ENCODE measurements at regions not wholly inside any gene's neighbourhood (a gene's known extent, or its start where the extent isn't known, plus 50 kb on each side); places are given as distances from the start of the nearest gene placed in this dataset.

GRCh38 chr19:32103541-32103940 is 241.9 kb upstream of the ZNF507 start:
- H3K27ac ChIP-seq = no peak overlapping the region
- WGBS, 2 donors = 81 to 85% methylated on average over 11 of the region's 11 CpGs
- H3K4me1 ChIP-seq = no peaks in the 10 kb centered on the region
- no peaks in the 10 kb centered on the region for H3K9me3 ChIP-seq
- H3K4me3 ChIP-seq = no peak overlapping the region
- intact Hi-C loops (cut with DNase I; ENCODE audit: low total_unique reads) = no loop called here
- no peaks in the 10 kb centered on the region for H3K36me3 ChIP-seq (ENCODE audit: low read depth, missing control alignments)
- TF ChIP-seq CTCF (IDR thresholded peaks at IDR 0.05) (no peak), POLR2A (IDR thresholded peaks at IDR 0.05) (no peak)
- no peak for DNase-seq
- H3K27me3 ChIP-seq = no peaks in the 10 kb centered on the region

GRCh38 chr19:32104153-32104849 is 241.1 kb upstream of the ZNF507 start:
- Histone ChIP-seq H3K27ac (no peak overlapping the region), H3K4me1 (no peaks in the 10 kb centered on the region), H3K36me3 (ENCODE audit: low read depth, missing control alignments) (no peaks in the 10 kb centered on the region), H3K4me3 (no peak overlapping the region), H3K27me3 (no peaks in the 10 kb centered on the region), H3K9me3 (no peaks in the 10 kb centered on the region)
- intact Hi-C loops (cut with DNase I; ENCODE audit: low total_unique reads) = no loop called here
- no peak for TF ChIP-seq POLR2A (IDR thresholded peaks at IDR 0.05)
- TF ChIP-seq CTCF (IDR thresholded peaks at IDR 0.05) = no peak
- DNase-seq = no peak
- 45 to 60% methylated on average over 16 of the region's 16 CpGs for WGBS, 2 donors

- WGBS, 2 donors = 65 to 67% methylated on average over 8 of the region's 8 CpGs
- H3K9me3 ChIP-seq = no peaks in the 10 kb centered on the region
- TF ChIP-seq POLR2A (IDR thresholded peaks at IDR 0.05) (no peak), CTCF (IDR thresholded peaks at IDR 0.05) (no peak)
- no peak overlapping the region for H3K27ac ChIP-seq
- H3K36me3 ChIP-seq (ENCODE audit: low read depth, missing control alignments) = no peaks in the 10 kb centered on the region
- no peaks in the 10 kb centered on the region for H3K4me1 ChIP-seq
- H3K27me3 ChIP-seq = no peaks in the 10 kb centered on the region
- DNase-seq = no peak
- intact Hi-C loops (cut with DNase I; ENCODE audit: low total_unique reads) = no loop called here
- no peak overlapping the region for H3K4me3 ChIP-seq
Observed at GRCh38 chr19:32104850-32105235, 240.6 kb upstream of the ZNF507 start.

- intact Hi-C loops (cut with DNase I; ENCODE audit: low total_unique reads) = no loop called here
- H3K27me3 ChIP-seq = no peaks in the 10 kb centered on the region
- 38 to 39% methylated on average over 16 of the region's 16 CpGs for WGBS, 2 donors
- no peaks in the 10 kb centered on the region for H3K4me1 ChIP-seq
- no peaks in the 10 kb centered on the region for H3K36me3 ChIP-seq (ENCODE audit: low read depth, missing control alignments)
- no peaks in the 10 kb centered on the region for H3K9me3 ChIP-seq
- DNase-seq = no peak
- TF ChIP-seq POLR2A (IDR thresholded peaks at IDR 0.05) (no peak), CTCF (IDR thresholded peaks at IDR 0.05) (no peak)
- H3K4me3 ChIP-seq = no peak overlapping the region
- no peak overlapping the region for H3K27ac ChIP-seq
Observed at GRCh38 chr19:32105527-32106310, 239.7 kb upstream of the ZNF507 start.
